ENCODE measurements at regions not wholly inside any gene's neighbourhood (a gene's known extent, or its start where the extent isn't known, plus 50 kb on each side); places are given as distances from the start of the nearest gene placed in this dataset.

- TF ChIP-seq CTCF (IDR thresholded peaks at IDR 0.05) (no peak), POLR2A (IDR thresholded peaks at IDR 0.05) (no peak)
Measured at GRCh38 chr4:30854531-30854930, 134.4 kb downstream of the PCDH7 start.

All from adrenal gland (tissue), 5 donors.